ENCODE measurements at regions not wholly inside any gene's neighbourhood (a gene's known extent, or its start where the extent isn't known, plus 50 kb on each side); places are given as distances from the start of the nearest gene placed in this dataset.

- no peak overlapping the region for H3K14ac ChIP-seq (ENCODE audit: insufficient read depth, low read length)
- no peaks in the 10 kb centered on the region for H3K27me3 ChIP-seq (ENCODE audit: insufficient read depth, low read length)
- H3K27me3 Mint-ChIP-seq (ENCODE audit: low read depth): no peaks in the 10 kb centered on the region
- no peak overlapping the region for H3K4me2 ChIP-seq (ENCODE audit: insufficient read depth, insufficient read length, low read length)
- no peak overlapping the region for H4K8ac ChIP-seq (replicated peaks; ENCODE audit: insufficient read length, low read depth, low read length)
- no peak for DNase-seq
- no peak overlapping the region for H2BK5ac ChIP-seq (ENCODE audit: insufficient read length, low read length)
- H3K9me3 ChIP-seq (ENCODE audit: control insufficient read depth, low read depth, low read length): no peaks in the 10 kb centered on the region
- H3K79me1 ChIP-seq (ENCODE audit: insufficient read depth, low read depth, low read length, poor library complexity, severe bottlenecking): no peaks in the 10 kb centered on the region
- no peak for TF ChIP-seq CTCF (conservative IDR thresholded peaks at IDR 0.05)
- no peak overlapping the region for H2BK15ac ChIP-seq (ENCODE audit: low read depth, low read length)
- no peak overlapping the region for H3K27ac Mint-ChIP-seq
- no peak overlapping the region for H3T11ph ChIP-seq (ENCODE audit: low read length)
- no peak overlapping the region for H4K5ac ChIP-seq (ENCODE audit: insufficient read length, low read depth, low read length)
- H3K4me1 ChIP-seq (ENCODE audit: insufficient read depth, low read length): no peaks in the 10 kb centered on the region
- no peak overlapping the region for H3K18ac ChIP-seq (ENCODE audit: insufficient read length, low read depth, low read length)
- no peak overlapping the region for H4K91ac ChIP-seq (ENCODE audit: insufficient read length, low read depth, low read length)
- no peak overlapping the region for H3K9ac ChIP-seq (ENCODE audit: extremely low read depth, insufficient read length, low read length)
- H3K23ac ChIP-seq (ENCODE audit: insufficient read length, low read depth, low read length): no peak overlapping the region
- no peak overlapping the region for H3K56ac ChIP-seq (ENCODE audit: insufficient read length, low read depth, low read length)
- no peak overlapping the region for H2BK12ac ChIP-seq (ENCODE audit: insufficient read length, low read depth, low read length)
- peaks cover 0 to 13% of the 10 kb centered on the region in 2 experiments; a peak in 3 of 5 replicates for H3K9me3 Mint-ChIP-seq
- no peaks in the 10 kb centered on the region for H3K4me1 Mint-ChIP-seq
- H3K79me2 ChIP-seq (ENCODE audit: insufficient read depth, low read length): no peaks in the 10 kb centered on the region
- H4K20me1 ChIP-seq (ENCODE audit: control insufficient read depth, insufficient read depth, insufficient read length): no peaks in the 10 kb centered on the region
- no peak overlapping the region for H3K4ac ChIP-seq (ENCODE audit: low read depth, low read length)
- peaks cover 0 to 2% (median 1%) of the 10 kb centered on the region in 3 experiments; a peak in 2 of 7 replicates for H3K36me3 Mint-ChIP-seq (ENCODE audit: insufficient read depth in 1 of 3, low read depth in 3 of 3)
- H2BK120ac ChIP-seq (ENCODE audit: low read depth, low read length, poor library complexity, severe bottlenecking): no peak overlapping the region
- H2AFZ ChIP-seq (ENCODE audit: low read length): no peak overlapping the region
- no CpG with 5 or more reads among the region's 9 CpGs for WGBS (ENCODE audit: extremely low coverage, insufficient read length, low lambda C conversion rate)
- H2BK20ac ChIP-seq (ENCODE audit: low read depth, low read length, poor library complexity, severe bottlenecking): no peak overlapping the region
- H3K27ac ChIP-seq (ENCODE audit: insufficient read length, low read depth, low read length): no peak overlapping the region
- no peaks in the 10 kb centered on the region for H3K23me2 ChIP-seq (ENCODE audit: insufficient read length, low read depth, low read length, poor library complexity, severe bottlenecking)
- no peak overlapping the region for H2AK5ac ChIP-seq (ENCODE audit: insufficient read length, low read length)
- H3K4me3 Mint-ChIP-seq: no peak overlapping the region
These were observed 321.0 kb downstream of the TCERG1L start for GRCh38 chr10:130990486-130990885.

All from H9 (cell line).